WTC11 (cell line): ENCODE measurements at regions not wholly inside any gene's neighbourhood (a gene's known extent, or its start where the extent isn't known, plus 50 kb on each side); places are given as distances from the start of the nearest gene placed in this dataset.
"Not testable (repeated sequence)": the region's sequence is repeated elsewhere in the genome, so short reads cannot be mapped to it uniquely, and the experiment has no call there.

Experiments
- ATAC-seq: fragments of 200-7000 bp; cut with Tn5 transposase; 2 replicates; pipeline ENCODE4 v1.10.0; 2021; ENCODE audit warnings: mild to moderate bottlenecking, moderate library complexity
- CTCF ChIA-PET: fragments of 300-600 bp; sonication (Branson Sonifier 250); formaldehyde crosslinking; loops from one replicate; lab custom pipeline; 2021; ENCODE audit warnings: antibody characterized with exemption; lab: Charles Lee
- POLR2A ChIA-PET: fragments of 350-600 bp; sonication (Branson Sonifier 250); formaldehyde crosslinking; loops from one replicate; lab custom pipeline; 2021; ENCODE audit warnings: antibody characterized with exemption; lab: Charles Lee
- DNase-seq: peaks from one replicate; pipeline ENCODE4 v3.0.0; 2021; ENCODE audit warnings: low spot score
- H3K27ac Mint-ChIP-seq: 2 replicates; pipeline ENCODE4 v1.8.0; 2021; ENCODE audit warnings: mixed read lengths
- H3K27me3 Mint-ChIP-seq: 2 replicates; pipeline ENCODE4 v1.8.0; 2021; ENCODE audit warnings: low read depth, mild to moderate bottlenecking, moderate library complexity, mixed read lengths
- H3K36me3 Mint-ChIP-seq: 2 replicates; pipeline ENCODE4 v1.8.0; 2021; ENCODE audit warnings: mixed read lengths
- H3K4me1 Mint-ChIP-seq: 2 replicates; pipeline ENCODE4 v1.8.0; 2022; ENCODE audit warnings: mixed read lengths
- H3K4me3 Mint-ChIP-seq: 2 replicates; pipeline ENCODE4 v1.8.0; 2021; ENCODE audit warnings: mild to moderate bottlenecking, moderate library complexity, mixed read lengths
- H3K9me3 Mint-ChIP-seq: 2 replicates; pipeline ENCODE4 v1.8.0; 2021; ENCODE audit warnings: mixed read lengths
- AFF4 ChIP-seq: sonication (generic); formaldehyde crosslinking; IDR thresholded peaks from 2 replicates; pipeline ENCODE4 v1.8.1; 2023; ENCODE audit warnings: mild to moderate bottlenecking, missing genetic modification reagents, borderline replicate concordance
- ATF3 ChIP-seq: sonication (generic); formaldehyde crosslinking; conservative IDR thresholded peaks from 2 replicates; pipeline ENCODE4 v1.8.1; 2022; ENCODE audit warnings: mild to moderate bottlenecking, missing genetic modification reagents
- CREB1 ChIP-seq: sonication (generic); formaldehyde crosslinking; IDR thresholded peaks from 2 replicates; pipeline ENCODE4 v1.8.0; 2023; ENCODE audit warnings: mild to moderate bottlenecking, missing genetic modification reagents
- EMX1 ChIP-seq: fragments of 250-450 bp; sonication (Bioruptor Pico); IDR thresholded peaks from 2 replicates; pipeline ENCODE4 v1.8.0; 2021; ENCODE audit warnings: mild to moderate bottlenecking
- ETV6 ChIP-seq: sonication (generic); formaldehyde crosslinking; IDR thresholded peaks from 2 replicates; pipeline ENCODE4 v1.8.1; 2022; ENCODE audit warnings: mild to moderate bottlenecking, missing genetic modification reagents
- FOXK1 ChIP-seq: sonication (generic); formaldehyde crosslinking; IDR thresholded peaks from 2 replicates; pipeline ENCODE4 v1.8.0; 2022; ENCODE audit warnings: mild to moderate bottlenecking, moderate library complexity, missing genetic modification reagents
- FOXP1 ChIP-seq: sonication (generic); formaldehyde crosslinking; IDR thresholded peaks from 2 replicates; pipeline ENCODE4 v1.8.0; 2022; ENCODE audit warnings: missing genetic modification reagents, mild to moderate bottlenecking, moderate library complexity, borderline replicate concordance
- GRHL2 ChIP-seq: fragments of 250-450 bp; sonication (Bioruptor Pico); IDR thresholded peaks from 2 replicates; pipeline ENCODE4 v1.8.0; 2022; ENCODE audit warnings: mild to moderate bottlenecking, moderate library complexity; ENCODE audit not compliant: insufficient replicate concordance, severe bottlenecking
- GTF2I ChIP-seq: fragments of 250-450 bp; sonication (Bioruptor Pico); conservative IDR thresholded peaks from 2 replicates; pipeline ENCODE4 v1.4.0; 2021; ENCODE audit warnings: mild to moderate bottlenecking
- JAZF1 ChIP-seq: fragments of 250-450 bp; sonication (Bioruptor Pico); IDR thresholded peaks from 2 replicates; pipeline ENCODE4 v1.9.0; 2021; ENCODE audit warnings: moderate library complexity, mild to moderate bottlenecking, inconsistent platforms
- JUN ChIP-seq: sonication (generic); formaldehyde crosslinking; IDR thresholded peaks from 2 replicates; pipeline ENCODE4 v1.8.0; 2023; ENCODE audit warnings: mild to moderate bottlenecking, missing genetic modification reagents
- MYBL2 ChIP-seq: sonication (generic); formaldehyde crosslinking; IDR thresholded peaks from 2 replicates; pipeline ENCODE4 v1.8.1; 2023; ENCODE audit warnings: mild to moderate bottlenecking, moderate library complexity, missing genetic modification reagents
- NFE2L1 ChIP-seq: sonication (generic); formaldehyde crosslinking; IDR thresholded peaks from 2 replicates; pipeline ENCODE4 v1.8.1; 2023; ENCODE audit warnings: missing genetic modification reagents
- NR1H2 ChIP-seq: sonication (generic); formaldehyde crosslinking; IDR thresholded peaks from 2 replicates; pipeline ENCODE4 v1.9.0; 2021; ENCODE audit warnings: mild to moderate bottlenecking, moderate library complexity, missing genetic modification reagents
- NR2C2 ChIP-seq: sonication (generic); formaldehyde crosslinking; IDR thresholded peaks from 2 replicates; pipeline ENCODE4 v1.8.0; 2022; ENCODE audit warnings: mild to moderate bottlenecking, missing genetic modification reagents
- RELA ChIP-seq: sonication (generic); formaldehyde crosslinking; IDR thresholded peaks from 2 replicates; pipeline ENCODE4 v1.8.1; 2022; ENCODE audit warnings: missing genetic modification reagents, mild to moderate bottlenecking, borderline replicate concordance
- SMAD3 ChIP-seq: sonication (generic); formaldehyde crosslinking; IDR thresholded peaks from 2 replicates; pipeline ENCODE4 v1.8.0; 2022; ENCODE audit warnings: missing genetic modification reagents, mild to moderate bottlenecking, borderline replicate concordance
- SOX15 ChIP-seq: fragments of 250-450 bp; sonication (Bioruptor Pico); IDR thresholded peaks from 2 replicates; pipeline ENCODE4 v1.9.0; 2021; ENCODE audit warnings: mild to moderate bottlenecking
- ZNF121 ChIP-seq: sonication (generic); formaldehyde crosslinking; IDR thresholded peaks from 2 replicates; pipeline ENCODE4 v1.8.0; 2023; ENCODE audit warnings: missing genetic modification reagents
- ZNF232 ChIP-seq: sonication (generic); formaldehyde crosslinking; IDR thresholded peaks from 2 replicates; pipeline ENCODE4 v1.8.0; 2022; ENCODE audit warnings: mild to moderate bottlenecking, missing genetic modification reagents
- ZNF263 ChIP-seq: sonication (generic); formaldehyde crosslinking; IDR thresholded peaks from 2 replicates; pipeline ENCODE4 v1.8.1; 2022; ENCODE audit warnings: low read depth, mild to moderate bottlenecking, moderate library complexity, missing genetic modification reagents

DNA sequence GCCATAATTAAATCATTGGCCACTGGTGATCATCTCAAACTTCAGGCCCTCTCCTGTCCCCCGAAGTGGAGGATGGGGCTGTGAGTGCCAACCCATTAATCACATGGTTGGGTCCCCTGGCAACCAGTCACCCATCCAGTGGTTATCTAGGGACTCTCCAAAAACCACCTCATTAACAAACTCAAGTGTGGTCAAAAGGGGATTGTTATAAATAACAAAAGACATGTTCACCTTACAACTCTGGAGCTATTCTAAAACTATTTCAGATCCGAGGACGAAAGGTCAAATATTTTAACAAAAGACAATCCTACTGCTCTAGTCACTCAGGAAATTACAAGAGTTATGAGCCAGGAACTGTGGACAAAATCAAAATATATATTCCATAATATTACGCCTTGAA lies 60.0 kb upstream of the PRNP start (continued):
- TF ChIP-seq AFF4 = no peak

GRCh38 chr20:4625687-4626086 lies 60.6 kb upstream of the PRNP start:
- no peaks in the 10 kb centered on the region; the same call in 1 of the 2 replicates for H3K27me3 Mint-ChIP-seq
- ATAC-seq (no peak), DNase-seq (no peak)
- H3K27ac Mint-ChIP-seq = no peak overlapping the region
- peaks cover 10% of the 10 kb centered on the region for H3K36me3 Mint-ChIP-seq
- peaks cover 40% of the 10 kb centered on the region for H3K9me3 Mint-ChIP-seq
- H3K4me3 Mint-ChIP-seq = no peak overlapping the region
- TF ChIP-seq SOX15 (CRISPR knock-in tag) = no peak
- no peak for TF ChIP-seq CREB1 (CRISPR knock-in tag)
- no peak for TF ChIP-seq SMAD3 (CRISPR knock-in tag)
- TF ChIP-seq EMX1 (CRISPR knock-in tag) = no peak
- TF ChIP-seq FOXP1 = no peak
- TF ChIP-seq ZNF121 (CRISPR knock-in tag) = no peak
- TF ChIP-seq GRHL2 (CRISPR knock-in tag) = no peak
- TF ChIP-seq NFE2L1 (CRISPR knock-in tag) = no peak
- TF ChIP-seq FOXK1 (CRISPR knock-in tag) = no peak
- TF ChIP-seq ZNF232 (CRISPR knock-in tag) = no peak
- no peak for TF ChIP-seq MYBL2 (CRISPR knock-in tag)
- TF ChIP-seq NR2C2 (CRISPR knock-in tag) = no peak
- TF ChIP-seq JAZF1 (CRISPR knock-in tag) = no peak
- TF ChIP-seq NR1H2 = no peak
- TF ChIP-seq, all 79 proteins: peak for 0
- ChIA-PET CTCF (interaction anchor here (0.6 to 1.2 kb wide), 2 partner anchors 115 to 654 kb away, joined by 3 read pairs; no protein-coding TSS in a partner anchor), POLR2A (no interaction called here)
- H3K4me1 Mint-ChIP-seq = peaks cover 8% of the 10 kb centered on the region

GRCh38 chr20:4624675-4625336 lies 61.5 kb upstream of the PRNP start:
- H3K27me3 Mint-ChIP-seq, H3K27ac Mint-ChIP-seq, ATAC-seq, H3K4me1 Mint-ChIP-seq, H3K4me3 Mint-ChIP-seq, DNase-seq, POLR2A ChIA-PET: not testable (repeated sequence)
- CTCF ChIA-PET = interaction anchor here (0.6 to 1.3 kb wide), 3 partner anchors 27 to 654 kb away, joined by 3 read pairs; no protein-coding TSS in a partner anchor
- peaks cover 10% of the 10 kb centered on the region for H3K36me3 Mint-ChIP-seq
- H3K9me3 Mint-ChIP-seq = peaks cover 41% of the 10 kb centered on the region

- H3K9me3 Mint-ChIP-seq = peaks cover 21% of the 10 kb centered on the region
- CTCF ChIA-PET, H3K4me1 Mint-ChIP-seq, H3K36me3 Mint-ChIP-seq, H3K27me3 Mint-ChIP-seq, ATAC-seq, POLR2A ChIA-PET, DNase-seq, H3K4me3 Mint-ChIP-seq, H3K27ac Mint-ChIP-seq: not testable (repeated sequence)
Measured at GRCh38 chr20:4619144-4619543, 67.1 kb upstream of the PRNP start.

DNA sequence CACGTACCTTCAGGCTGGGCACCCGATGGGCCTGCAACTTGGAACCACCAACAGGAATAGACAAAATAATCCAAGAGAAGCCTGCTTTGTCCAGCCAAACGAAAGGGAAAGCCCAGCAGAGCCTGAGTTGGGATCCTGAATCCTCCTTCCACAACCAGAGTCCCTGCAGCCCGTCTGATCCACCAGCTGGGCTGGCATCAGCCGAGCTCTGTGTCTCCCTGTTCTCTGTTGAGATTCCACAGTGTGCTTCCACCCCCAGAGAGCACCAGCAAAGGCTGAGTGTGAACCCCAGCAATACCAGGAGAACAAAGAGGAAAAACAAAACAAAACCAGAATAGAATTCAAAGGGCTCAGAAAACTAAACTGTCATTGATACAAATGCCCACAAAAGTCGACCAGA lies 68.8 kb upstream of the PRNP start:
- no peak overlapping the region for H3K4me3 Mint-ChIP-seq
- H3K9me3 Mint-ChIP-seq = peaks cover 14% of the 10 kb centered on the region
- ChIA-PET POLR2A (no interaction called here), CTCF (interaction anchor here (0.8 to 1.6 kb wide), 2 partner anchors 103 to 105 kb away, joined by 3 read pairs; no protein-coding TSS in a partner anchor)
- H3K27me3 Mint-ChIP-seq = no peaks in the 10 kb centered on the region; the same call in 1 of the 2 replicates
- H3K27ac Mint-ChIP-seq = no peak overlapping the region
- H3K36me3 Mint-ChIP-seq = no peaks in the 10 kb centered on the region
- peaks cover 5% of the 10 kb centered on the region; the same call in 1 of the 2 replicates for H3K4me1 Mint-ChIP-seq
- no peak for DNase-seq
- ATAC-seq = no peak
- TF ChIP-seq RELA (CRISPR knock-in tag) = no peak
- TF ChIP-seq JUN = no peak
- TF ChIP-seq ZNF121 (CRISPR knock-in tag) = no peak
- no peak for TF ChIP-seq ZNF232 (CRISPR knock-in tag)
- no peak for TF ChIP-seq ATF3 (CRISPR knock-in tag)
- no peak for TF ChIP-seq GTF2I (CRISPR knock-in tag)
- no peak for TF ChIP-seq ZNF263 (CRISPR knock-in tag)
- no peak for TF ChIP-seq SMAD3 (CRISPR knock-in tag)
- TF ChIP-seq ETV6 (CRISPR knock-in tag) = no peak
